GM12864 (cell line): ENCODE measurements at regions not wholly inside any gene's neighbourhood (a gene's known extent, or its start where the extent isn't known, plus 50 kb on each side); places are given as distances from the start of the nearest gene placed in this dataset.

Source experiments
- DNase-seq: peaks from one replicate; pipeline ENCODE4 v3.0.0-alpha.2; 2011; ENCODE audit warnings: low read depth
- H3K4me3 ChIP-seq: 2 replicates; pipeline ENCODE4 v1.5.1; 2011; ENCODE audit warnings: mild to moderate bottlenecking, low read depth, low read length, control low read depth
- CTCF ChIP-seq: IDR thresholded peaks from 2 replicates; pipeline ENCODE4 v1.5.1; 2011; ENCODE audit warnings: low read depth, mild to moderate bottlenecking, moderate library complexity, low read length, control low read depth, inconsistent platforms; ENCODE audit errors: missing control alignments

- no peak overlapping the region for H3K4me3 ChIP-seq
- TF ChIP-seq CTCF = no peak
- no peak for DNase-seq
These were observed 281.7 kb upstream of the ATP5MC3 start for GRCh38 chr2:175463169-175463568.

GRCh38 chr2:175462246-175462645 lies 280.7 kb upstream of the ATP5MC3 start:
- no peak for TF ChIP-seq CTCF
- DNase-seq = no peak
- no peak overlapping the region for H3K4me3 ChIP-seq

GRCh38 chr2:175461839-175462238 lies 280.3 kb upstream of the ATP5MC3 start:
- no peak for TF ChIP-seq CTCF
- no peak overlapping the region for H3K4me3 ChIP-seq
- DNase-seq = no peak

- H3K4me3 ChIP-seq = no peak overlapping the region
- no peak for DNase-seq
- TF ChIP-seq CTCF = no peak
These were observed 276.5 kb upstream of the ATP5MC3 start for GRCh38 chr2:175457895-175458448.

GRCh38 chr2:175454953-175455389 lies 273.5 kb upstream of the ATP5MC3 start:
- no peak overlapping the region for H3K4me3 ChIP-seq
- DNase-seq = no peak
- TF ChIP-seq CTCF = no peak

GRCh38 chr2:175450029-175450760 lies 268.7 kb upstream of the ATP5MC3 start:
- no peak for TF ChIP-seq CTCF
- no peak overlapping the region for H3K4me3 ChIP-seq
- no peak for DNase-seq

GRCh38 chr2:175449616-175450015 lies 268.1 kb upstream of the ATP5MC3 start:
- no peak for DNase-seq
- TF ChIP-seq CTCF = no peak
- no peak overlapping the region for H3K4me3 ChIP-seq
